Thyroid gland (tissue), 4 donors: ENCODE measurements at regions not wholly inside any gene's neighbourhood (a gene's known extent, or its start where the extent isn't known, plus 50 kb on each side); places are given as distances from the start of the nearest gene placed in this dataset.

Experiments
- POLR2A ChIP-seq, 2 donors: fragments of 450-650 bp; IDR thresholded peaks; one replicate each; pipeline ENCODE4 v1.6.1; 2017; ENCODE audit warnings: antibody characterized with exemption in 2 of 2, mild to moderate bottlenecking in 2 of 2, moderate library complexity in 1 of 2
- TF ChIP-seq, protein P1 (sequence below), 6 experiments: fragments of 200-600 bp in 3 of 6; fragments of 450-650 bp in 3 of 6; sonication (generic) in 3 of 6; IDR thresholded peaks; one replicate each; pipeline ENCODE4 v1.5.1; 2016 to 2019; ENCODE audit warnings: antibody characterized with exemption in 6 of 6, mild to moderate bottlenecking in 2 of 6, inconsistent platforms in 1 of 6, moderate library complexity in 1 of 6

DNA sequence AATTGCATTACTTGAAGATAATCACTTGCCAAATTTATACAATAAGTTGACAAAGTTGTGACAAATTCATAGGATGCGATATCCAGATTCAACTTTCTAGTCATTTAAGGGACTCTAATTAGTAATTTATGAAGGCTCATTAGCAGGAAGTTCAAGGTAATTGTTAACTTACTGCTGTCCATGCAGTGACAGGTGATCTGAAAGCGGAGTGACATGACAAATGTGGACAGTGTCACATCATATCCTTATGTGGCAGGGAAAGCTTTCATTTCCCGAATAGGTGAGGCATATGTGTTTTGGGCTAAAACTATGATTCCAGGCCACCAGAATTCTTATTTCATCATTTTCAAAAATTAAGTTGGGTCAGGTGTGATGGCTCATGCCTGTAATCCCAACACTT is 115.9 kb upstream of the BMP2 start:
- TF ChIP-seq, protein P1, sequence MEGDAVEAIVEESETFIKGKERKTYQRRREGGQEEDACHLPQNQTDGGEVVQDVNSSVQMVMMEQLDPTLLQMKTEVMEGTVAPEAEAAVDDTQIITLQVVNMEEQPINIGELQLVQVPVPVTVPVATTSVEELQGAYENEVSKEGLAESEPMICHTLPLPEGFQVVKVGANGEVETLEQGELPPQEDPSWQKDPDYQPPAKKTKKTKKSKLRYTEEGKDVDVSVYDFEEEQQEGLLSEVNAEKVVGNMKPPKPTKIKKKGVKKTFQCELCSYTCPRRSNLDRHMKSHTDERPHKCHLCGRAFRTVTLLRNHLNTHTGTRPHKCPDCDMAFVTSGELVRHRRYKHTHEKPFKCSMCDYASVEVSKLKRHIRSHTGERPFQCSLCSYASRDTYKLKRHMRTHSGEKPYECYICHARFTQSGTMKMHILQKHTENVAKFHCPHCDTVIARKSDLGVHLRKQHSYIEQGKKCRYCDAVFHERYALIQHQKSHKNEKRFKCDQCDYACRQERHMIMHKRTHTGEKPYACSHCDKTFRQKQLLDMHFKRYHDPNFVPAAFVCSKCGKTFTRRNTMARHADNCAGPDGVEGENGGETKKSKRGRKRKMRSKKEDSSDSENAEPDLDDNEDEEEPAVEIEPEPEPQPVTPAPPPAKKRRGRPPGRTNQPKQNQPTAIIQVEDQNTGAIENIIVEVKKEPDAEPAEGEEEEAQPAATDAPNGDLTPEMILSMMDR (IDR thresholded peaks at IDR 0.05), result no peak
- TF ChIP-seq POLR2A (IDR thresholded peaks at IDR 0.05), result no peak
